ENCODE measurements at regions not wholly inside any gene's neighbourhood (a gene's known extent, or its start where the extent isn't known, plus 50 kb on each side); places are given as distances from the start of the nearest gene placed in this dataset.

DNA sequence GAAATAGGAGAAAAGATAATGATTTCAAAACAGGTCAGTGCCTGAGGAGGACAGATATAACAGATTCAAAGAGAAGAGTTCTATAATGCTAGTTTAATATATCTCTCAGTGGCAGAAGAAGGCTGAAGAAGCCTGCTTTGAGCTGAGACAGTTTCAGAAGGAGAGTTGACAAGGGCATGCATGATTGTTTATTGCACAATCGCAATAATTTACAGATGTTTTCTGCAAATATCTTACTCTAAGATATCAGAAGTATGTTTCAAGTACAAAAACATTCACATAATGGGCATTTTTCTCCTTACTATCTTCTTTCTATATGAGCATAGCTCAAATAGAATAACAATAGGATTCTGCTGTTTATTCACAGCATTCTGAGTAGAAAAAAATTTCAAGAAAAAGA lies 557.7 kb upstream of the NRSN1 start:
- TF ChIP-seq, protein P1, sequence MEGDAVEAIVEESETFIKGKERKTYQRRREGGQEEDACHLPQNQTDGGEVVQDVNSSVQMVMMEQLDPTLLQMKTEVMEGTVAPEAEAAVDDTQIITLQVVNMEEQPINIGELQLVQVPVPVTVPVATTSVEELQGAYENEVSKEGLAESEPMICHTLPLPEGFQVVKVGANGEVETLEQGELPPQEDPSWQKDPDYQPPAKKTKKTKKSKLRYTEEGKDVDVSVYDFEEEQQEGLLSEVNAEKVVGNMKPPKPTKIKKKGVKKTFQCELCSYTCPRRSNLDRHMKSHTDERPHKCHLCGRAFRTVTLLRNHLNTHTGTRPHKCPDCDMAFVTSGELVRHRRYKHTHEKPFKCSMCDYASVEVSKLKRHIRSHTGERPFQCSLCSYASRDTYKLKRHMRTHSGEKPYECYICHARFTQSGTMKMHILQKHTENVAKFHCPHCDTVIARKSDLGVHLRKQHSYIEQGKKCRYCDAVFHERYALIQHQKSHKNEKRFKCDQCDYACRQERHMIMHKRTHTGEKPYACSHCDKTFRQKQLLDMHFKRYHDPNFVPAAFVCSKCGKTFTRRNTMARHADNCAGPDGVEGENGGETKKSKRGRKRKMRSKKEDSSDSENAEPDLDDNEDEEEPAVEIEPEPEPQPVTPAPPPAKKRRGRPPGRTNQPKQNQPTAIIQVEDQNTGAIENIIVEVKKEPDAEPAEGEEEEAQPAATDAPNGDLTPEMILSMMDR (IDR thresholded peaks at IDR 0.05) = no peak
- no peak for TF ChIP-seq POLR2A (IDR thresholded peaks at IDR 0.05)

All from right lobe of liver (tissue), 4 donors.